ACHN (cell line): ENCODE measurements at regions not wholly inside any gene's neighbourhood (a gene's known extent, or its start where the extent isn't known, plus 50 kb on each side); places are given as distances from the start of the nearest gene placed in this dataset.

Experiments used
- DNase-seq: peaks from one replicate; pipeline ENCODE4 v3.0.0-alpha.2; 2015
- in situ Hi-C: cut with HindIII; loops from 2 replicates; pipeline ENCODE4 v1.10.0; 2017; ENCODE audit warnings: low sequenced_read_pairs, low pct_ligation_motif_present, low pct_unique_long_range_greater_than_20kb

GRCh38 chr6:134866563-134866962, 83.3 kb downstream of the ALDH8A1 start:
- in situ Hi-C loops: no loop called here
- no peak for DNase-seq

DNA sequence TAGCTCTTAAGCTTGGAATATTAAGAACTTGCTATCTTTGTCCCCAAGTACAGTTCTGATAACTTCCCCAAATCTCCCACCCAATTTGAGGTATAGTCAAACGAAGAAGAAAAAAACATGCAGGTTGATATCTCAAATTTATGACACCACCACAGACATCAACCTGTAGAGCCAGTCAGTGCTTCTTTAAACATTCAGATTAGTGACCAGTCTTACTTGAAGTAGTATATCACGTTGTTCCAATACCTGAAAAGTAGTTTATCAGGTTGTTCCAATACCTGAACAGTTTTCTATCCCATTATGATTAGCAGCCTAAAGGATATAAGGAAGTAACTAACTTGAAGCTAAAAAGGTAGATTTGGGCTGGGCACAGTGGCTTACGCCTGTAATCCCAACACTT, 85.3 kb downstream of the ALDH8A1 start:
- no peak for DNase-seq
- in situ Hi-C loops: no loop called here

DNA sequence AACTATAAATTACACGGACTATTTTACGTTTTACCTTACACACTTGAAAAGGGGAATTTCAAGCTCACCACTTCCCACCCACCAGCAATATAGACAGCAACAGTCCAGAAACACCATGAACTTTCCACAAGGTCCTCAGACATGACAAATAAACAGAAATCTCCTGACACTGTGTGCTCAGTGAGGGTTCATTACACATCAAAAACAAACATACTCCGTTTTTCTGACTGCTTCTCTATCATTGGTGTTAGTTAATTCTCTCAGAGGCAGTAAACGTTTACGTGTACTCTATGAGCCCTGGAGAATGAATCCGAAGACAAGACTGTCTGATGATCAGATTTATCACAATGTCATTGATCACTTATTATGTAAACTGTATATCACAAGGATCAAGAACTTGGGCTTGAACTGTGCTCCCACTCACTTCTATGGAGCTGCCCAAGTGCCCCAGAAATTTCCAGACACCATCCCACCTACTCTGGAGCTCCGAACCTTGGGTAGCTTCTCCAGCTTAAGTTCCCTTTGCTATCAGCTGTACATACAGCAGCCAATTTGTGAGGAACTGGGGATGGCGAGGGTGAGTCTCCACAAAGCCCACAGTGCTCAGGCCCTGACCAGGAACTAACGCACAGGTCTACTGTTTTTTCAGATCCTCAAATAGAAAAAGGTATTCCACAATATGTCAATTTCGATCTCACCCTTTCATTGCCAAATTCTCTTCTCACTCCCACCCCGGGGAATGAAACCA, 86.0 kb downstream of the ALDH8A1 start:
- no peak for DNase-seq
- in situ Hi-C loops: no loop called here

GRCh38 chr6:134854366-134854765, 95.5 kb downstream of the ALDH8A1 start:
- no peak for DNase-seq
- in situ Hi-C loops: no loop called here

DNA sequence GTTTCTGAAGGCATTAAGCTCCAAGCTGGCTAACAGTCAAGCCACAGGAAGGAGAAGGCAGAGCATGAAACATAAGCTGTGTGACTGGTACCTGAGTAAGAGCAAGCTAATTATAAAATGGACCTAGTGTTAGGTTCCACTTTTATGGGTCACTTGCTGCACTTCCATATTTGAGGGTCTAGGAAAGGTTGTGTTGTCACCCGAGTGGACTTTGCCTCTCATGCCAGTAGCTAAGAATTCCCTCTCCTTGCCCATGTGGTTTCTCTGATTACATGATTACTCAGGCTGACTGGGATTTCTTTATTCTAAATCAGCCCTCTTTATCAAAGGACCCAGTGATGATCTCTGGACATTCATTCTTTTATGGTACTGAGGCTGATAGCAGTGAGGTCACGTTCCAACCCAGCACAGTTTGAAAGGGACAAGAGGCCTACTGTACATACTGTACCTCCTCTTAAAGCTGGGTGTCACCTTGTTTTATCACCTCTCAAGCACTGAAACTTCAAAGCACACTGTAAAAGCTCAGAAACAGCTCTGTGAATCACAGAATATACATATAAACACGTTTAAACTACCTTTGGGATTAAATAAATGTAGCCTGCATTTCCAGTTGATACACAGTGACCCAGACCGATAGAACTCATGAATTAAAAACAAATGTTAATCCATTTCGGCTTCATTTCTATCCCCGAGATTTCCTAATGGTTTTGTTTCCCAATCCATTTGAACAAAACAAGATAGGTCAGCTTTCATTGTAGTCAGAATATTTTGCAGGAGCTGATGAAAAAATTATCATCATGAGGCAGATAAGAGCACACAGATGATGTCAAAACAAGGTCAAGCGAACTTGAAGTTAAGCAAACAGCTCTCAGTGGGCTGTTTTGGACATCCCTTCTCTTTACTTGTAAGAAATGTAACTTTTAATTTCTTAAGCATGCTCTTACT, 96.5 kb downstream of the ALDH8A1 start:
- in situ Hi-C loops: no loop called here
- no peak for DNase-seq

GRCh38 chr6:134851548-134851947, 98.4 kb downstream of the ALDH8A1 start:
- in situ Hi-C loops: no loop called here
- no peak for DNase-seq

DNA sequence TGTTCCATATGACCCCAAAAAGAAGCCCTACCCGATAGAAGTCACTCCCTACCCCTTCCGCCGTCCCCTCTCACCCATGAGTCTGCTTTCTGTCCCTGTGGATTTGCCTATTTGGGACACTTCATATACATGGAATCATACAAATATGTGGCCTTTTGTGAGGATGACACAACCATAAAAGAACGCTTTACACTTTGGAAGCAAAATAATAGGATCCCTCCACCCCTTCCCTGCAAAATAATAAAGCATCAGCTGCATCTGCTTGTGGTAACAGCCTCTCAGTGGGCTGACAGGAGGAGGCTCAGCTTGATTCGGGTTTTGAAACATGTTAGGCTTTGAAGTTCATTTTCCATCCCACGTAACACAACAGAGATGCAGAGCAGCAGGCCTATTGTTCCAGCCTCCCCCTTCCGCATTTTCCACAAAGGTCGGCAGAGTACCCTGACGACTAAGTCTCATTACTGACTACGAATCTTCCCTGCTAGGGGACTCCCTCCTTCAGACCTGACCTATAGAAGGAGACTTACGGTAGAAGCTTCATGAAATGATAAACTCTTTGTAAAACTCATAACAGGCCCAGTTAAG, 99.1 kb downstream of the ALDH8A1 start:
- in situ Hi-C loops: no loop called here
- no peak for DNase-seq

DNA sequence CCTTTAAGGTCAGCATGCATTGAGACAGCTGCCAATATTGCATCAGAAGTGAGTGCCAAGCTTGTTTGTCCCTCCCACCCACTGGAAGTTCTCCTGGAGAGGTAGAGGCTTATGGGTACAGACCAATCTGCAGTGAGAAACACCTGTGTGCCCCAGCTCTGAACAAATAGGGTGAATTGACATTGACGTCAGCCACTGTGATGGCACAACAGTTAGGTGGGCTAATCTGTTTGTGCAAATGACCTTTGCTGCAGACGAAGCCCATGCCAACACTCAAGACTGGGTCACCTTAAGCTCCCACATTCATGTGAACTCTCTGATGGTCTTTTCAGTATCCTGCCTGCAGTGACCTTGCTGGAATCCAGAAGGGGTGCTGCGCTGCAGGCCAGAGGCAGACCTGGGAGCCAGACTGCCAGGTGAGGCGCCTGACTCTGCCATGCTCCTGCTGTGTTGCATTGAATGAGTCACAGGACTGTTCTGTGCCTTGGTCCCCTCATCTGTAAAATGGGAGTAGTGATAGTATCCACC, 99.9 kb downstream of the ALDH8A1 start:
- in situ Hi-C loops: no loop called here
- DNase-seq: no peak

DNA sequence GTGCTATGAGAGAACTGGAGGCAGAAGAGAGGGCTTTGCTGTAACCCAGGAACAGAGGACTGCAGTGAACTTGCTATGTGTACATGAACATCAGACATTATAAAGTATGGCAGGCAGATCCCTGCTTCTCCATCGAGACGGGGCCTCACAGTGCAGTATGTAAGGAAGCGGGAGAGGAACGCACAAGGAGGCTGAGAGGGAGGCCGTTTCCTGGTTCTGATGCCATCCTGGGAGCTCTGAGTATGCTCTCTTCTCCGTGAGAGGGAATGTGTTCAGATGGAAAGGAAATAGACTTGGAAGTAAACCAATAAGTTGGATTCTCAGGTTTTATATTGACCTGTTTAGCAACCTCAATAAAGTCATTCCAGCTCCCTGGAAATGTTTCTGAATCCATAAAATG, 101.8 kb downstream of the ALDH8A1 start:
- in situ Hi-C loops: no loop called here
- DNase-seq: no peak

- no peak for DNase-seq
- in situ Hi-C loops: no loop called here
Measured at GRCh38 chr6:134846865-134847264, 103.0 kb downstream of the ALDH8A1 start.

DNA sequence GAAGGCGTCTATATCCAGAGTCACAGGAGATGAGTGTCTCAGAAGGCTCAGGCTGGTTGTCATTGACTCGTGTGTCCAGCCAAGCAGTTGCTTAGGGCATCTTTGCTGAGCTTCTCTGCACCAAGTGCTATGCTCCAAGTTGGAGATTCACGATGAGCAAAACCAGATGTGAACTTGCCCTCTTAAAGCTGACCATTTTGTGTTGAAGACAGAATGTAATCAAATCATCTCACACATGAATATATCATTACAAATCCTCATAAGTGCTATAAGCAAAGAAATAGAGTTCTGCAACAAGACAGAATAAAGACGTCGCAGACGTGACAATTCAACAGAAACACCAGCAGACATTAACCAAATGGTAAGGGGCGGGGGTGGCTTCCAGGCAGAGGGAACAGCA, 103.9 kb downstream of the ALDH8A1 start:
- DNase-seq: no peak
- in situ Hi-C loops: no loop called here

GRCh38 chr6:134844120-134844519, 105.8 kb downstream of the ALDH8A1 start:
- no peak for DNase-seq
- in situ Hi-C loops: no loop called here

DNA sequence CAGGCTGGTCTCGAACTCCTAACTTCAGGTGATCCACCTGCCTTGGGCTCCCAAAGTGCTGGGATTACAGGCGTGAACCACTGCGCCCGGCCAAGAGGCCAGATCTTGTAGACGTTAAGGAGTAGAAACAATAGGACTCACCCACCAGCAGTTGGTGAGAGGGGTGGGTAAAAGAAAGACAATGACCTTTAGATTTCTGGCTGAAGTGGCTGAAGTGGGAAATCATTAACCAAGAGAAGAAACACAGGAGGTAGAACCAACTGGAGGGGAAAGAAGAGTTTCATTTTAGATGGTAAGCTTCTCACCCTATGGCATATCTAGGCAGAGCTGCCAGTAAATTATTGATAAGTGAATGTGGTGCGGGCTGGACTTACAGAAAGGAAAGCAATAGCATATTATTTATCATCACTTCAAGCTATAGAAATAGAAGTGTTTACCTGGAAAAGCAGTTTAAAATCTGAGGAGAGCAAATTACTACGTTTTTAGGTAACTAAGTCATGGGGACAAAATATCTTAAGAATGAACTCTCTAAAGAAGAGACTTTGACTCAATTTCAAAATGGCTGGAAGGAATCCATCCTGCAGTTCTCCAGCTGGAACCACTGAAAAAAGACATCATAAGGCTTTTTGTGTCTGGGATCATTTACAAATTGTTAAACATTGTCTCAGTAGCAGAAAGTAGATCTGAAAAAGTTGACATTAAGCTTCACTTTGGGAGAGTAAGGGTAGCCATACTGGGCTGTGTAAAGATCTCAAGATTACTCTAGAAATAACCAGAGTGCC, 109.6 kb downstream of the ALDH8A1 start:
- in situ Hi-C loops: no loop called here
- DNase-seq: peak; percentile 22

GRCh38 chr6:134835993-134836392, 113.9 kb downstream of the ALDH8A1 start:
- DNase-seq: no peak
- in situ Hi-C loops: no loop called here

GRCh38 chr6:134830940-134831339, 119.0 kb downstream of the ALDH8A1 start:
- in situ Hi-C loops: no loop called here
- DNase-seq: no peak

DNA sequence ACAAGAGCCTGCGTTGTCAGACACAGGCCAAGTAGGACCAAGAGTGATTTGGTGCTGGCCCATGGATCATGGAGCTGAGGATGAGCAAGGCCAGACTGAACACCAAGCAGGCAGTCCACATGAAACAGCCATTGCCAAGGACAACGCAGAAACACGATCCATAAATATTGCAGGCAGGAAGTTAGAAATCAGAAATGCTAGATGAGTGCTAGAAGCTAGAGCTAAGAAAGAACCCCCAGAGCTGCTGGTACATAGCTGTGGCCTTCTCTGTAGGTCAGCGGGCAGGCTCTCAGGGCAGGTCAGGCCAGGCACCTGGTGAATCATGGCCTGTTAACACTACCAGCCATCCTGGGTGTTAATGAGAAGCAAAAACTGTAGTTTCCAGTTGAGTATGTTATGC, 119.7 kb downstream of the ALDH8A1 start:
- DNase-seq: no peak
- in situ Hi-C loops: no loop called here

DNA sequence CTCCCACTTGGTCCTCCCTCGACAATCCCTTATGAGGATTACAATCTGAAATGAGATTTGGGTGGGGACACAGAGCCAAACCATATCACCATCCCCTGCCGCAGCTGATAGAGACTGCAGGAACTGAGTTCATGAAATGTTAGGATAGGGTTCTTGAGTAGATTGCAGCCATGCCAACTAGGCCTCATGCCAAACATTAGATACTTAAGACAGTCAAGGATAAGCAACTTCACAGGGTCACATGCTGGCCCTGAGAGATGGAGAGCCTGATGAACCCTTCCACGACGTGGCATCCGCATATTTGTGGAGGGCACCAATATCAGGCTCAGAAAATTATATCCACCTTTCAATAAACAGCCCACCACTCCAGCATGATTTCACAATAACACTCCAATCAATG, 121.3 kb downstream of the ALDH8A1 start:
- no peak for DNase-seq

GRCh38 chr6:134826889-134827737, 122.8 kb downstream of the ALDH8A1 start:
- no peak for DNase-seq

More for the DNA sequence above, 121.3 kb downstream of the ALDH8A1 start:
- in situ Hi-C loops: no loop called here

More at GRCh38 chr6:134826889-134827737, 122.8 kb downstream of the ALDH8A1 start:
- in situ Hi-C loops: no loop called here
